Activated CD8-positive, alpha-beta memory T cell treated with anti-CD3 and anti-CD28 coated beads, Interleukin-2, amount 10 ng/mL, durations not matched to agents 7 days and 5 days (primary cell): ENCODE measurements at regions not wholly inside any gene's neighbourhood (a gene's known extent, or its start where the extent isn't known, plus 50 kb on each side); places are given as distances from the start of the nearest gene placed in this dataset.

Experiments
- ATAC-seq: fragments of 150-1000 bp; cut with Tn5 transposase; one replicate; pipeline ENCODE4 v1.10.0; 2021; ENCODE audit warnings: moderate library complexity
- CTCF ChIA-PET: fragments of 350-600 bp; sonication (Branson Sonifier 250); formaldehyde crosslinking; loops from one replicate; lab custom pipeline; 2021; ENCODE audit warnings: antibody characterized with exemption; lab: Charles Lee
- DNase-seq: peaks from one replicate; pipeline ENCODE4 v3.0.0-alpha.2; 2020
- H3K27ac Mint-ChIP-seq: one replicate; pipeline ENCODE4 v1.8.0; 2021; ENCODE audit warnings: mild to moderate bottlenecking, mixed read lengths
- H3K27me3 Mint-ChIP-seq: one replicate; pipeline ENCODE4 v1.8.0; 2021; ENCODE audit warnings: mixed read lengths
- H3K36me3 Mint-ChIP-seq: one replicate; pipeline ENCODE4 v1.8.0; 2021; ENCODE audit warnings: mild to moderate bottlenecking, mixed read lengths
- H3K4me1 Mint-ChIP-seq: one replicate; pipeline ENCODE4 v1.8.0; 2021; ENCODE audit warnings: mixed read lengths
- H3K4me3 Mint-ChIP-seq: one replicate; pipeline ENCODE4 v1.8.0; 2021; ENCODE audit warnings: mild to moderate bottlenecking, moderate library complexity, mixed read lengths
- H3K9me3 Mint-ChIP-seq: one replicate; pipeline ENCODE4 v1.8.0; 2022; ENCODE audit warnings: low read depth, mixed read lengths

- CTCF ChIA-PET = no interaction called here
- ATAC-seq (no peak), DNase-seq (no peak)
- H3K36me3 Mint-ChIP-seq = peaks cover 4% of the 10 kb centered on the region
- H3K4me1 Mint-ChIP-seq = no peaks in the 10 kb centered on the region
- no peak overlapping the region for H3K4me3 Mint-ChIP-seq
- H3K27ac Mint-ChIP-seq = no peak overlapping the region
- H3K27me3 Mint-ChIP-seq = no peaks in the 10 kb centered on the region
- peaks cover 5% of the 10 kb centered on the region for H3K9me3 Mint-ChIP-seq
Measured at GRCh38 chr17:77509089-77509488, 368.3 kb downstream of the SEC14L1 start.

GRCh38 chr17:77509599-77509998, 368.8 kb downstream of the SEC14L1 start:
- DNase-seq (no peak), ATAC-seq (no peak)
- no peaks in the 10 kb centered on the region for H3K4me1 Mint-ChIP-seq
- H3K36me3 Mint-ChIP-seq = peaks cover 4% of the 10 kb centered on the region
- no peak overlapping the region for H3K4me3 Mint-ChIP-seq
- H3K27me3 Mint-ChIP-seq = no peaks in the 10 kb centered on the region
- peaks cover 5% of the 10 kb centered on the region for H3K9me3 Mint-ChIP-seq
- CTCF ChIA-PET = no interaction called here
- H3K27ac Mint-ChIP-seq = no peak overlapping the region

- Mint-ChIP-seq H3K4me1 (no peaks in the 10 kb centered on the region), H3K36me3 (peaks cover 4% of the 10 kb centered on the region), H3K27me3 (no peaks in the 10 kb centered on the region), H3K9me3 (peaks cover 5% of the 10 kb centered on the region), H3K27ac (no peak overlapping the region), H3K4me3 (no peak overlapping the region)
- DNase-seq (no peak), ATAC-seq (no peak)
- CTCF ChIA-PET = no interaction called here
Measured at GRCh38 chr17:77510133-77510796, 369.5 kb downstream of the SEC14L1 start.

GRCh38 chr17:77511514-77512061, 370.8 kb downstream of the SEC14L1 start:
- H3K27me3 Mint-ChIP-seq = no peaks in the 10 kb centered on the region
- no peaks in the 10 kb centered on the region for H3K4me1 Mint-ChIP-seq
- CTCF ChIA-PET = no interaction called here
- H3K36me3 Mint-ChIP-seq = peaks cover 4% of the 10 kb centered on the region
- no peak overlapping the region for H3K27ac Mint-ChIP-seq
- H3K9me3 Mint-ChIP-seq = peaks cover 5% of the 10 kb centered on the region
- ATAC-seq (no peak), DNase-seq (no peak)
- H3K4me3 Mint-ChIP-seq = no peak overlapping the region

- ATAC-seq = no peak
- Mint-ChIP-seq H3K4me1 (peaks cover 5% of the 10 kb centered on the region), H3K36me3 (peaks cover 4% of the 10 kb centered on the region), H3K9me3 (peaks cover 5% of the 10 kb centered on the region), H3K27ac (no peak overlapping the region), H3K4me3 (no peak overlapping the region), H3K27me3 (no peaks in the 10 kb centered on the region)
- DNase-seq = no peak
- CTCF ChIA-PET = interaction anchor here (0.8 to 1.4 kb wide), 3 partner anchors 30 to 112 kb away, joined by 3 to 4 read pairs (median 3); no protein-coding TSS in a partner anchor
Measured at GRCh38 chr17:77512062-77512946, 371.5 kb downstream of the SEC14L1 start.

GRCh38 chr17:77513045-77513444, 372.3 kb downstream of the SEC14L1 start:
- no peaks in the 10 kb centered on the region for H3K27me3 Mint-ChIP-seq
- H3K4me3 Mint-ChIP-seq = no peak overlapping the region
- H3K4me1 Mint-ChIP-seq = peaks cover 5% of the 10 kb centered on the region
- CTCF ChIA-PET = interaction anchor here (0.8 to 1.4 kb wide), 3 partner anchors 29 to 112 kb away, joined by 3 to 4 read pairs (median 3); no protein-coding TSS in a partner anchor
- no peak overlapping the region for H3K27ac Mint-ChIP-seq
- DNase-seq (no peak), ATAC-seq (no peak)
- H3K9me3 Mint-ChIP-seq = peaks cover 5% of the 10 kb centered on the region
- H3K36me3 Mint-ChIP-seq = peaks cover 4% of the 10 kb centered on the region

GRCh38 chr17:77515227-77515626, 374.5 kb downstream of the SEC14L1 start:
- CTCF ChIA-PET = interaction anchor here (2.0 kb wide), 1 partner anchor 27 kb away, joined by 4 read pairs; no protein-coding TSS in a partner anchor
- Mint-ChIP-seq H3K4me1 (peaks cover 5% of the 10 kb centered on the region), H3K36me3 (peaks cover 4% of the 10 kb centered on the region), H3K27ac (no peak overlapping the region), H3K27me3 (no peaks in the 10 kb centered on the region), H3K4me3 (no peak overlapping the region), H3K9me3 (peaks cover 5% of the 10 kb centered on the region)
- DNase-seq = no peak
- no peak for ATAC-seq

GRCh38 chr17:77516902-77517301, 376.1 kb downstream of the SEC14L1 start:
- peaks cover under 1% of the 10 kb centered on the region for H3K9me3 Mint-ChIP-seq

GRCh38 chr17:77521076-77521475, 380.3 kb downstream of the SEC14L1 start:
- DNase-seq = no peak
- no peaks in the 10 kb centered on the region for H3K36me3 Mint-ChIP-seq
- H3K27me3 Mint-ChIP-seq = peaks cover 12% of the 10 kb centered on the region
- no peak overlapping the region for H3K4me3 Mint-ChIP-seq
- H3K27ac Mint-ChIP-seq = no peak overlapping the region
- peaks cover 5% of the 10 kb centered on the region for H3K4me1 Mint-ChIP-seq
- CTCF ChIA-PET = no interaction called here
- no peaks in the 10 kb centered on the region for H3K9me3 Mint-ChIP-seq
- no peak for ATAC-seq

More at GRCh38 chr17:77516902-77517301, 376.1 kb downstream of the SEC14L1 start:
- Mint-ChIP-seq H3K36me3 (peaks cover under 1% of the 10 kb centered on the region), H3K27ac (no peak overlapping the region), H3K4me3 (no peak overlapping the region), H3K27me3 (no peaks in the 10 kb centered on the region), H3K4me1 (peaks cover 5% of the 10 kb centered on the region)
- CTCF ChIA-PET = interaction anchor here (1.1 kb wide), 1 partner anchor 18 kb away, joined by 4 read pairs; no protein-coding TSS in a partner anchor
- no peak for DNase-seq
- peak; percentile 58 for ATAC-seq

- no peak overlapping the region for H3K27ac Mint-ChIP-seq
- DNase-seq (no peak), ATAC-seq (no peak)
- H3K27me3 Mint-ChIP-seq = peaks cover 28% of the 10 kb centered on the region
- H3K4me1 Mint-ChIP-seq = no peaks in the 10 kb centered on the region
- no peaks in the 10 kb centered on the region for H3K9me3 Mint-ChIP-seq
- no peak overlapping the region for H3K4me3 Mint-ChIP-seq
- CTCF ChIA-PET = interaction anchor here (1.0 to 1.2 kb wide), 2 partner anchors 19 to 29 kb away, joined by 3 read pairs; no protein-coding TSS in a partner anchor
- H3K36me3 Mint-ChIP-seq = no peaks in the 10 kb centered on the region
Measured at GRCh38 chr17:77523540-77523939, 382.8 kb downstream of the SEC14L1 start.

- Mint-ChIP-seq H3K27ac (no peak overlapping the region), H3K4me1 (no peaks in the 10 kb centered on the region)
Measured at GRCh38 chr17:77526259-77526711, 385.5 kb downstream of the SEC14L1 start.

GRCh38 chr17:77526728-77527350, 386.1 kb downstream of the SEC14L1 start:
- peaks cover 47% of the 10 kb centered on the region for H3K27me3 Mint-ChIP-seq
- ATAC-seq (no peak), DNase-seq (no peak)
- H3K4me3 Mint-ChIP-seq = no peak overlapping the region
- H3K27ac Mint-ChIP-seq = no peak overlapping the region
- H3K36me3 Mint-ChIP-seq = no peaks in the 10 kb centered on the region
- CTCF ChIA-PET = no interaction called here
- H3K9me3 Mint-ChIP-seq = no peaks in the 10 kb centered on the region
- H3K4me1 Mint-ChIP-seq = no peaks in the 10 kb centered on the region

More at GRCh38 chr17:77526259-77526711, 385.5 kb downstream of the SEC14L1 start:
- no peak for ATAC-seq
- DNase-seq = no peak
- Mint-ChIP-seq H3K27me3 (peaks cover 44% of the 10 kb centered on the region), H3K9me3 (no peaks in the 10 kb centered on the region), H3K4me3 (no peak overlapping the region), H3K36me3 (no peaks in the 10 kb centered on the region)
- CTCF ChIA-PET = interaction anchor here (2.1 kb wide), 1 partner anchor 16 kb away, joined by 6 read pairs; no protein-coding TSS in a partner anchor

- H3K4me3 Mint-ChIP-seq = no peak overlapping the region
- no peak for DNase-seq
- H3K36me3 Mint-ChIP-seq = no peaks in the 10 kb centered on the region
- H3K27ac Mint-ChIP-seq = no peak overlapping the region
- peaks cover 48% of the 10 kb centered on the region for H3K27me3 Mint-ChIP-seq
- H3K9me3 Mint-ChIP-seq = no peaks in the 10 kb centered on the region
- ATAC-seq = no peak
- CTCF ChIA-PET = interaction anchor here (1.1 kb wide), 1 partner anchor 98 kb away, joined by 3 read pairs; no protein-coding TSS in a partner anchor
- no peaks in the 10 kb centered on the region for H3K4me1 Mint-ChIP-seq
Measured at GRCh38 chr17:77527409-77527808, 386.6 kb downstream of the SEC14L1 start.
